Sigmoid colon (tissue), 6 donors: ENCODE measurements at regions not wholly inside any gene's neighbourhood (a gene's known extent, or its start where the extent isn't known, plus 50 kb on each side); places are given as distances from the start of the nearest gene placed in this dataset.

ENCODE experiments used
- DNase-seq: peaks from one replicate; pipeline ENCODE4 v3.0.0-alpha.2; 2019
- H3K27ac ChIP-seq, 4 donors: fragments of 200-600 bp; sonication (generic); one replicate each; pipeline ENCODE4 v1.5.1; 2016 to 2019; ENCODE audit warnings: mild to moderate bottlenecking in 1 of 4
- H3K27me3 ChIP-seq, 3 donors: fragments of 200-600 bp; sonication (generic); one replicate each; pipeline ENCODE4 v1.5.1; 2019; ENCODE audit warnings: mild to moderate bottlenecking in 1 of 3
- H3K36me3 ChIP-seq, 4 donors: fragments of 200-600 bp; sonication (generic); one replicate each; pipeline ENCODE4 v1.5.1; 2016 to 2019
- H3K4me1 ChIP-seq, 4 donors: fragments of 200-600 bp; sonication (generic); one replicate each; pipeline ENCODE4 v1.5.1; 2017 to 2019
- H3K4me3 ChIP-seq, 4 donors: fragments of 200-600 bp; sonication (generic); one replicate each; pipeline ENCODE4 v1.5.1; 2017 to 2019; ENCODE audit warnings: mild to moderate bottlenecking in 2 of 4, moderate library complexity in 1 of 4
- H3K9me3 ChIP-seq, 4 donors: fragments of 200-600 bp in 3 of 4; sonication (generic) in 3 of 4; one replicate each; pipeline versions ENCODE4 v1.5.1 to v1.6.1; 2013 to 2019
- CTCF ChIP-seq, 4 experiments: fragments of 450-650 bp in 3 of 4; fragments of 200-600 bp in 1 of 4; IDR thresholded peaks; one replicate each; pipeline ENCODE4 v1.5.1; 2016 to 2019; ENCODE audit warnings: antibody characterized with exemption in 4 of 4, mild to moderate bottlenecking in 3 of 4, moderate library complexity in 2 of 4
- EP300 ChIP-seq, 4 donors: sonication (generic); formaldehyde crosslinking; IDR thresholded peaks; one replicate each; pipeline ENCODE4 v1.6.1; 2017; ENCODE audit warnings: antibody characterized with exemption in 4 of 4
- POLR2A ChIP-seq, 2 donors: fragments of 450-650 bp; IDR thresholded peaks; one replicate each; pipeline ENCODE4 v1.6.1; 2016; ENCODE audit warnings: antibody characterized with exemption in 2 of 2, mild to moderate bottlenecking in 2 of 2, moderate library complexity in 2 of 2
- POLR2AphosphoS5 ChIP-seq, 4 donors: sonication (generic); formaldehyde crosslinking; IDR thresholded peaks; one replicate each; pipeline ENCODE4 v1.6.1; 2017; ENCODE audit warnings: antibody characterized with exemption in 4 of 4
- WGBS, 2 donors: extraction: QIAGEN DNeasy Blood & Tissue Kit; methylation state at CpG; one replicate each; pipeline ENCODE4 v1.1.7; 2013; 5-methylcytosine and 5-hydroxymethylcytosine counted together
- intact Hi-C: fragments of 100-400 bp; cut with DNase I; formaldehyde crosslinking; loops from one replicate; pipeline ENCODE4 v1.15.1; 2023
- donor health status: healthy with polysubstance abuse.
- donor health status: healthy.

GRCh38 chr15:79623488-79623887 lies 191.4 kb downstream of the MINAR1 start:
- Histone ChIP-seq H3K4me3 (no peak overlapping the region), H3K27ac (no peak overlapping the region), H3K4me1 (no peaks in the 10 kb centered on the region), H3K9me3 (no peaks in the 10 kb centered on the region), H3K27me3 (no peaks in the 10 kb centered on the region), H3K36me3 (no peaks in the 10 kb centered on the region)
- DNase-seq = no peak
- TF ChIP-seq POLR2AphosphoS5 (IDR thresholded peaks at IDR 0.05) (no peak), POLR2A (IDR thresholded peaks at IDR 0.05) (no peak), CTCF (IDR thresholded peaks at IDR 0.05) (no peak), EP300 (IDR thresholded peaks at IDR 0.05) (no peak)
- intact Hi-C loops = no loop called here
- WGBS, 2 donors = 80 to 88% methylated on average over 1 of the region's 1 CpG

GRCh38 chr15:79629687-79630086 lies 197.6 kb downstream of the MINAR1 start:
- Histone ChIP-seq H3K4me3 (no peak overlapping the region), H3K27me3 (no peaks in the 10 kb centered on the region), H3K27ac (no peak overlapping the region), H3K36me3 (no peaks in the 10 kb centered on the region), H3K9me3 (no peaks in the 10 kb centered on the region), H3K4me1 (no peaks in the 10 kb centered on the region)
- intact Hi-C loops = no loop called here
- DNase-seq = no peak
- no peak for TF ChIP-seq EP300 (IDR thresholded peaks at IDR 0.05)
- WGBS, 2 donors = 73 to 79% methylated on average over 5 of the region's 5 CpGs

GRCh38 chr15:79632457-79632856 lies 200.3 kb downstream of the MINAR1 start:
- H3K36me3 ChIP-seq = no peaks in the 10 kb centered on the region
- H3K27me3 ChIP-seq = no peaks in the 10 kb centered on the region
- DNase-seq = no peak
- no peak for TF ChIP-seq POLR2A (IDR thresholded peaks at IDR 0.05)
- TF ChIP-seq CTCF (IDR thresholded peaks at IDR 0.05) = no peak
- no peak for TF ChIP-seq POLR2AphosphoS5 (IDR thresholded peaks at IDR 0.05)
- no peak for TF ChIP-seq EP300 (IDR thresholded peaks at IDR 0.05)
- 77 to 88% methylated on average over 2 of the region's 2 CpGs for WGBS, 2 donors
- intact Hi-C loops = no loop called here
- no peaks in the 10 kb centered on the region for H3K4me1 ChIP-seq
- H3K9me3 ChIP-seq = no peaks in the 10 kb centered on the region
- H3K27ac ChIP-seq = no peak overlapping the region
- H3K4me3 ChIP-seq = no peak overlapping the region

- 27 to 39% methylated on average over 3 of the region's 3 CpGs for WGBS, 2 donors
- Histone ChIP-seq H3K27me3 (no peaks in the 10 kb centered on the region), H3K9me3 (no peaks in the 10 kb centered on the region), H3K36me3 (no peaks in the 10 kb centered on the region), H3K4me1 (no peaks in the 10 kb centered on the region), H3K27ac (no peak overlapping the region), H3K4me3 (no peak overlapping the region)
- intact Hi-C loops = no loop called here
- DNase-seq = no peak
- TF ChIP-seq POLR2A (IDR thresholded peaks at IDR 0.05) (no peak), CTCF (IDR thresholded peaks at IDR 0.05) (no peak), EP300 (IDR thresholded peaks at IDR 0.05) (no peak), POLR2AphosphoS5 (IDR thresholded peaks at IDR 0.05) (no peak)
These were observed 203.1 kb downstream of the MINAR1 start for GRCh38 chr15:79635149-79635771.

GRCh38 chr15:79635897-79636561 lies 203.9 kb downstream of the MINAR1 start:
- H3K4me1 ChIP-seq = no peaks in the 10 kb centered on the region
- no peak overlapping the region for H3K4me3 ChIP-seq
- intact Hi-C loops = no loop called here
- 67 to 73% methylated on average over 3 of the region's 3 CpGs for WGBS, 2 donors
- H3K36me3 ChIP-seq = no peaks in the 10 kb centered on the region
- no peak for DNase-seq
- TF ChIP-seq CTCF (IDR thresholded peaks at IDR 0.05) (no peak), EP300 (IDR thresholded peaks at IDR 0.05) (no peak), POLR2A (IDR thresholded peaks at IDR 0.05) (no peak), POLR2AphosphoS5 (IDR thresholded peaks at IDR 0.05) (no peak)
- H3K27ac ChIP-seq = no peak overlapping the region
- no peaks in the 10 kb centered on the region for H3K27me3 ChIP-seq
- H3K9me3 ChIP-seq = no peaks in the 10 kb centered on the region
